OCI-LY1 (cell line): ENCODE measurements at regions not wholly inside any gene's neighbourhood (a gene's known extent, or its start where the extent isn't known, plus 50 kb on each side); places are given as distances from the start of the nearest gene placed in this dataset.

Source experiments
- H2AFZ ChIP-seq: fragments of 200-600 bp; sonication (generic), shearing (Covaris generic); 2 replicates; pipeline ENCODE4 v1.6.0; 2014; ENCODE audit warnings: antibody characterized with exemption, mild to moderate bottlenecking, low read length
- H3F3A ChIP-seq: fragments of 200-600 bp; sonication (generic), shearing (Covaris generic); 2 replicates; pipeline ENCODE4 v1.6.0; 2014; ENCODE audit warnings: mild to moderate bottlenecking, antibody characterized with exemption, low read length, moderate library complexity; ENCODE audit not compliant: insufficient read depth
- H3K27ac ChIP-seq: fragments of 200-600 bp; sonication (generic); 2 replicates; pipeline ENCODE4 v1.5.1; 2014; ENCODE audit warnings: low read length, mixed run types, mild to moderate bottlenecking, low read depth; ENCODE audit not compliant: poor library complexity, severe bottlenecking
- H3K27me3 ChIP-seq: fragments of 200-600 bp; sonication (generic); 2 replicates; pipeline ENCODE4 v1.6.0; 2014; ENCODE audit warnings: antibody characterized with exemption, mild to moderate bottlenecking, low read length, moderate library complexity; ENCODE audit not compliant: insufficient read depth
- H3K36me3 ChIP-seq: fragments of 200-600 bp; sonication (generic); 2 replicates; pipeline ENCODE4 v1.6.1; 2014; ENCODE audit warnings: mild to moderate bottlenecking, antibody characterized with exemption, low read length, moderate library complexity, mixed read lengths; ENCODE audit not compliant: insufficient read depth
- H3K4me1 ChIP-seq: fragments of 200-600 bp; sonication (generic); 2 replicates; pipeline ENCODE4 v1.5.1; 2014; ENCODE audit warnings: mild to moderate bottlenecking, low read length, moderate library complexity; ENCODE audit not compliant: insufficient read depth, severe bottlenecking
- H3K4me2 ChIP-seq: fragments of 200-600 bp; sonication (generic), shearing (Covaris generic); 2 replicates; pipeline ENCODE4 v1.6.1; 2014; ENCODE audit warnings: low read length
- H3K4me3 ChIP-seq: fragments of 200-600 bp; sonication (generic); 2 replicates; pipeline ENCODE4 v1.5.1; 2014; ENCODE audit warnings: low read length, low read depth, mild to moderate bottlenecking, mixed read lengths; ENCODE audit not compliant: poor library complexity, severe bottlenecking
- H3K79me2 ChIP-seq: fragments of 200-600 bp; shearing (Covaris generic); 2 replicates; pipeline ENCODE4 v1.6.1; 2016; ENCODE audit warnings: mixed run types, low read length, mixed read lengths; ENCODE audit not compliant: insufficient read depth
- H3K9ac ChIP-seq: fragments of 200-600 bp; sonication (generic), shearing (Covaris generic); 2 replicates; pipeline ENCODE4 v1.6.1; 2014; ENCODE audit warnings: mild to moderate bottlenecking, low read length, mixed read lengths
- H3K9me2 ChIP-seq: fragments of 200-600 bp; sonication (generic), shearing (Covaris generic); 2 replicates; pipeline ENCODE4 v1.6.1; 2014; ENCODE audit warnings: low read depth, mild to moderate bottlenecking, low read length, mixed read lengths
- H3K9me3 ChIP-seq: fragments of 200-600 bp; shearing (Covaris generic); 2 replicates; pipeline ENCODE4 v1.6.1; 2014; ENCODE audit warnings: low read length, mixed read lengths
- H4K20me1 ChIP-seq: fragments of 200-600 bp; sonication (generic), shearing (Covaris generic); 2 replicates; pipeline ENCODE4 v1.6.0; 2016; ENCODE audit warnings: mild to moderate bottlenecking, low read length; ENCODE audit not compliant: insufficient read depth
- EZH2 ChIP-seq: fragments of 200-600 bp; sonication (generic), shearing (Covaris generic); IDR thresholded peaks from 2 replicates; pipeline ENCODE4 v1.8.0; 2017; ENCODE audit warnings: borderline replicate concordance, mixed run types, mild to moderate bottlenecking, antibody characterized with exemption, low read length, moderate library complexity, mixed read lengths
- TF ChIP-seq, protein P1 (sequence below): fragments of 200-600 bp; sonication (generic), shearing (Covaris generic); IDR thresholded peaks from 2 replicates; pipeline ENCODE4 v1.5.1; 2017; ENCODE audit warnings: mild to moderate bottlenecking, antibody characterized with exemption, low read length, moderate library complexity, mixed read lengths

DNA sequence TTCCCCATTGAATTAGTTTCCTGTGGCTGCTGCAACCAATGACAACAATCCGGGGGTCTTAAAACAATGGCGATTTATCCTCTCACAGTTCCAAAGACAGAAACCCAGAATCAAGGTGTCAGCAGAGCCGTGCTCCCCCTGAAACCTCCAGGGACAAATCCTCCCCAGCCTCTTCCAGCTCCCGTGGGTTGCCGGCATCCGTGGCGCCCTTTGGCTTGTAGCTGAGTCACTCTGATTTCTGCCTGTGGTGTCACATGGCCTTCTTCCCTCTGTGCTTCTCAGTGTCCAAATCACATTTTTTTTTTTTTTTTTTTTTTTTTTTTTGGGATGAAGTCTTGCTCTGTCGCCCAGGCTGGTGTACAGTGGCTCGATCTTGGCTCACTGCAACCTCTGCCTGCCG is 64.5 kb upstream of the STX18 start:
- no peaks in the 10 kb centered on the region for H3K4me1 ChIP-seq
- H3K79me2 ChIP-seq, result no peaks in the 10 kb centered on the region
- H3K4me2 ChIP-seq, result no peak overlapping the region
- no peaks in the 10 kb centered on the region for H3K27me3 ChIP-seq
- H3K9ac ChIP-seq, result no peak overlapping the region
- no peaks in the 10 kb centered on the region for H3K9me2 ChIP-seq
- no peak overlapping the region for H3K4me3 ChIP-seq
- no peaks in the 10 kb centered on the region for H4K20me1 ChIP-seq
- H2AFZ ChIP-seq, result no peak overlapping the region
- H3K27ac ChIP-seq, result no peak overlapping the region
- no peaks in the 10 kb centered on the region for H3F3A ChIP-seq
- H3K9me3 ChIP-seq, result no peaks in the 10 kb centered on the region
- no peak for TF ChIP-seq EZH2
- TF ChIP-seq, protein P1, sequence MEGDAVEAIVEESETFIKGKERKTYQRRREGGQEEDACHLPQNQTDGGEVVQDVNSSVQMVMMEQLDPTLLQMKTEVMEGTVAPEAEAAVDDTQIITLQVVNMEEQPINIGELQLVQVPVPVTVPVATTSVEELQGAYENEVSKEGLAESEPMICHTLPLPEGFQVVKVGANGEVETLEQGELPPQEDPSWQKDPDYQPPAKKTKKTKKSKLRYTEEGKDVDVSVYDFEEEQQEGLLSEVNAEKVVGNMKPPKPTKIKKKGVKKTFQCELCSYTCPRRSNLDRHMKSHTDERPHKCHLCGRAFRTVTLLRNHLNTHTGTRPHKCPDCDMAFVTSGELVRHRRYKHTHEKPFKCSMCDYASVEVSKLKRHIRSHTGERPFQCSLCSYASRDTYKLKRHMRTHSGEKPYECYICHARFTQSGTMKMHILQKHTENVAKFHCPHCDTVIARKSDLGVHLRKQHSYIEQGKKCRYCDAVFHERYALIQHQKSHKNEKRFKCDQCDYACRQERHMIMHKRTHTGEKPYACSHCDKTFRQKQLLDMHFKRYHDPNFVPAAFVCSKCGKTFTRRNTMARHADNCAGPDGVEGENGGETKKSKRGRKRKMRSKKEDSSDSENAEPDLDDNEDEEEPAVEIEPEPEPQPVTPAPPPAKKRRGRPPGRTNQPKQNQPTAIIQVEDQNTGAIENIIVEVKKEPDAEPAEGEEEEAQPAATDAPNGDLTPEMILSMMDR, result no peak
- H3K36me3 ChIP-seq, result no peaks in the 10 kb centered on the region

DNA sequence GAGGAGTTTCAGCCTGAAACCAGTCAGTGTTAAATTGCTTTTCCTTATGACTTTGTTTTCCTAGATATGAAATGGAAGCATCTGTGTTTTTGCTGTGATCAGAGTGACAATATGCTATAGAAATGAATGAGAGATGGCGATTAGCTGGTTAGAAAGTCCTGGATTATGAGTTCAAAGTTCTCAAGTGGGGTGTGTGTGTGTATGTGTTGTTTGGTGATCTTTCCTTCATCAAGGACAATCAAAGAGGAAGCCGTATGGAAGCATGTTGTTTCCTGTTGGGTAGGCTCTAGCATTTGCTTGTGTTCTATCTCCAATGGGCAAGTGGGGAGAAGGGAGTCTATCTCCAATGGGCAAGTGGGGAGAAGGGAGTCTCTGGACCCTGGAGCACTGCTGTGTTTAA is 64.0 kb upstream of the STX18 start:
- Histone ChIP-seq H3K4me2 (no peak overlapping the region), H3K36me3 (no peaks in the 10 kb centered on the region), H3K27ac (no peak overlapping the region), H3K79me2 (no peaks in the 10 kb centered on the region), H4K20me1 (no peaks in the 10 kb centered on the region), H3K9ac (no peak overlapping the region), H3K27me3 (no peaks in the 10 kb centered on the region), H3K9me2 (no peaks in the 10 kb centered on the region), H2AFZ (no peak overlapping the region), H3K4me3 (no peak overlapping the region), H3K9me3 (no peaks in the 10 kb centered on the region), H3F3A (no peaks in the 10 kb centered on the region), H3K4me1 (no peaks in the 10 kb centered on the region)
- TF ChIP-seq EZH2, result no peak
- TF ChIP-seq, protein P1, result no peak

DNA sequence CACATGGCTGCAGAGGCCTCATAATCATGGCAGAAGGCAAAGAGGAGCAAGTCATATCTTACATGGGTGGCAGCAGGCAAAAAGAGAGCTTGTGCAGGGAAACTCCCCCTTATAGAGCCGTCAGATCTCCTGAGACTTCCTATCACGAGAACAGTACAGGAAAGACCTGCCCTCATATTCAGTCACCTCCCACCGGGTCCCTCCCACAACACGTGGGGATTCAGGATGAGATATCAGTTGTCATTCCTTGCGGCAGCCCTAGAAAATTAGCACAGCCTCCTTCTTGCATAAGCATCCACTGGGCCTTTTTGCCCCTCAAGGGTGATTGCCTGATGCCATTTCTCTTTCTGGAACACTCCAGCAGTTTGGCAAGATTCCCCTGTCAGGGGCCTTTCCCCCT is 61.7 kb upstream of the STX18 start:
- H3K27ac ChIP-seq, result no peak overlapping the region
- no peak overlapping the region for H2AFZ ChIP-seq
- no peak overlapping the region for H3K4me2 ChIP-seq
- H3F3A ChIP-seq, result no peaks in the 10 kb centered on the region
- no peak for TF ChIP-seq EZH2
- TF ChIP-seq, protein P1, result no peak
- no peaks in the 10 kb centered on the region for H3K27me3 ChIP-seq
- H3K9ac ChIP-seq, result no peak overlapping the region
- no peaks in the 10 kb centered on the region for H3K79me2 ChIP-seq
- no peaks in the 10 kb centered on the region for H4K20me1 ChIP-seq
- H3K36me3 ChIP-seq, result no peaks in the 10 kb centered on the region; the same call in 1 of the 2 replicates
- H3K4me3 ChIP-seq, result no peak overlapping the region
- H3K9me3 ChIP-seq, result no peaks in the 10 kb centered on the region
- H3K9me2 ChIP-seq, result no peaks in the 10 kb centered on the region
- H3K4me1 ChIP-seq, result no peaks in the 10 kb centered on the region
